Right lung (tissue), 2 donors: ENCODE measurements at regions not wholly inside any gene's neighbourhood (a gene's known extent, or its start where the extent isn't known, plus 50 kb on each side); places are given as distances from the start of the nearest gene placed in this dataset.
A peak's percentile ranks its signal among the peaks of the same experiment; 100 is the strongest.

Experiments
- DNase-seq, 2 donors: peaks; one replicate each; pipeline ENCODE4 v3.0.0-alpha.2; 2013

GRCh38 chr1:82284213-82284612 lies 483.5 kb downstream of the ADGRL2 start:
- no peak for DNase-seq

DNA sequence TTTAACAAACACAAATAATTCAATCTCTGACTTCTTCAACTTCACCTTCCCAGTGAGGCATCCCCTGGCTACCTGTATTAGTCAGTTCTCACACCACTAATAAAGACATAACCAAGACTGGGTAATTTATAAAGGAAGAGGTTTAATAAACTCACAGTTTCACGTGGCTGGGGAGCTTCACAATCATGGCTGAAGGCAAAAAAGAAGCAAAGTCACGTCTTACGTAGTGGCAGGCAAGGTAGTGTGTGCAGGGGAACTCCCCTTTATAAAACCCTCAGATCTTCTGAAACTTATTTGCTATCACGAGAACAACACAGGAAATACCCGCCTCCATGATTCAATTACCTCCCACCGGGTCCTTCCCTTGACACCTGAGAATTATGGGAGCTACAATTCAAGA lies 478.5 kb downstream of the ADGRL2 start:
- DNase-seq, result no peak

GRCh38 chr1:82273816-82274215 lies 473.1 kb downstream of the ADGRL2 start:
- DNase-seq, result no peak

DNA sequence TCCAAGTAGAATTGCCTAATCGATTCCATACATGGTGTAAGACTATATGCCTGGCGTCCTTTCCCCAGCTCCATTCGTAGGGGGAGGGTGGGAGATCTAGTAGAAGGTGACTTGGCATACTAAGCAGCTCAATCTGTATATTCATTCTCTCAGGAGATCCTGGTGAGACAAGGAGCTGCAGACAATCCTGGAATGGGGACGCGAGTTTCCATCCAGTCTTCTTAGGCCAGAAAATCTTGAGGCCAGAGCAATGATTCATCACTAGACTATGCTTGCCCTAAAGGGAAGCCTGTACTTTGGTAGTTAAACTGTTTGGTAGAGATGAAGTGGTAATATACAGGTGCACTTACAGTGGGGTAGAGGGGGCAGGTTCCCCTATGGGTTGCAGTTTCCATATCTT lies 468.7 kb downstream of the ADGRL2 start:
- no peak for DNase-seq

- DNase-seq, result no peak
Measured at GRCh38 chr1:82268826-82269225, 468.1 kb downstream of the ADGRL2 start.

GRCh38 chr1:82266351-82266750 lies 465.6 kb downstream of the ADGRL2 start:
- DNase-seq, result peak; percentile 49 to 53

GRCh38 chr1:82265436-82265835 lies 464.7 kb downstream of the ADGRL2 start:
- peak in 1 of 2 donors; percentile 39 for DNase-seq

- peak; percentile 88 to 91 for DNase-seq
Measured at GRCh38 chr1:82264802-82265201, 464.1 kb downstream of the ADGRL2 start.

DNA sequence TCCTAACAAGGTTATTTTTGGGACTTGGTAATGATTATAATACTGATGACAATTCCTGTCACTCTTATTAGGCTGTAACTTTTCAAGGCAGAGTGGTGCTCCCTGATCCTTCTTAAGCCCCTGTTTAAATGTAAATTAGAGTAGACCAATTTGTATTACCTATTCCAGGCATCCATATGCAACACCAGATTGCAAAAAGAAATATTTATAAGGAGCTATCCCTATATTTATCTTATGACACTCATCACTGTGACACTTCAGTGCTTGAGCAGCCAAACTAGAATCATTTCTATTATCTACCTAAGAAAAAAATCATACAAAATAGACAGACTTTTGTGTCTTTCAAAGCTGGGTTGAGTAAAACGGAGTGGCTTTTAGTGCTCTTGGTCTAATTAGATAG lies 462.7 kb downstream of the ADGRL2 start:
- no peak for DNase-seq

- DNase-seq, result no peak
Measured at GRCh38 chr1:82260666-82261065, 459.9 kb downstream of the ADGRL2 start.

DNA sequence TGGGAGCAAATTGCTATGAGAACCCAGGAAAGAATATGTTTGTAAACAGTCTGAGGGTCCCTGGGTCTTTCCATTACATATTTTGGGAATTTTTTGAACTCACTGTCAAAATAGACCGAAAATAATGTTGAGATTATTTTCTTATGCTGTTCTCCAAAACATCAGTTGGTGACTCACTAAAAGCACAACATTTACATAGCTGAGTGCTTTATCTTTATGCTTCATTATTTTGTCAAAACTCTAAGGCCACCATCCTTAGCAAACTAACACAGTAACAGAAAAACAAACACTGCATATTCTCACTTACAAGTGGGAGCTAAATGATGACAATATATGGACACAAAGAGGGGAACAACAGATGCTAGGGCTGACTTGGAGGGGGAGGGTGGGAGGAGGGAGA lies 459.3 kb downstream of the ADGRL2 start:
- no peak for DNase-seq

- no peak for DNase-seq
Measured at GRCh38 chr1:82258887-82259286, 458.2 kb downstream of the ADGRL2 start.

GRCh38 chr1:82246050-82246449 lies 445.3 kb downstream of the ADGRL2 start:
- DNase-seq, result no peak

DNA sequence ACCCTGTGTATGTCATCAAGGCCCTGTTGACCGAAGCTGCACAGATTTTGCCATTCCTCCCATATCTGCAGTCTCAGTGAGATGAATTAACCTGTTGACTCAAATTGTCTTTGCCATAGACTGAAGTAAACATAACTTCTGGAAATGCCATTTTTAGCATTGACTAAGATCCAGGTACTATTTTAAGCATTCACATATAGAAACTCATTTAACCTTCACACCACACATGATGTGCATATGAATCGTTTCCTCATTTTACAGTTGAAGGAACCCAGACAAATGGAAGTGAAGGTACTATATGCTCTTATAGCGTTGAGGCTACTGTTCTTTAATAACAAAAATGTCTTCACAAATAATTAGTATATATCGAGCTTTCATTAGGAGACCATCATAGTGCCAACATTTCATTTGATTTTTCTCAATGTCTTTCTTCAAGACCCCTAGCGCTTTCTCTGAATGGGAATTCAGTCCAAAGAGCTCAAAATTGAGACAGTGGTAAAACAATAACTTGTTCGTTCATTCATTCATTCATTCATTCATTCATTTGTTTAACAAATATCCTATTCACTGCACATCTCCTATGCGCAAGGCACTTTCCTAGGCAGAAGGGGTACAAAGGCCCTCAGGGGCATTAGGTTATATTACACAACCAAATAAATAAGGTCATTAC lies 444.7 kb downstream of the ADGRL2 start:
- DNase-seq, result no peak

DNA sequence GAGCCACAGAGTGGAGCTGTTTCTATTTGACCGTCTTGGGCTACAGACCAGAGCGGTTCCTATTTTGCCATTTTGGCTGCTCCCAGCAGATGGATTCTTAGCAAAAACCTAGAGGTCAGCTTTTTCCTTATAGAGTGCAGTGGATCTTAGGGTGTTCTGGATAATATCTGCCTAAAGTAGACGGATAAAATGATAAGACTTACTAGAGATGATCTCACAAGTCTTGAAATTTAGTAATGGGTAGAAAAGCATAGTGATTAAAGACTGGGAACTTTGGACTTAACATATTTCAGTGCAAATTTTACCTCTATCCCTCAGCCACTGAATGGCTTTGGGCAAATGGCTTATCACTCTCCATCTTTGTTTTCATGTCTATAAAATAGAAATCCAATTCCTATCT lies 439.8 kb downstream of the ADGRL2 start:
- DNase-seq, result no peak

DNA sequence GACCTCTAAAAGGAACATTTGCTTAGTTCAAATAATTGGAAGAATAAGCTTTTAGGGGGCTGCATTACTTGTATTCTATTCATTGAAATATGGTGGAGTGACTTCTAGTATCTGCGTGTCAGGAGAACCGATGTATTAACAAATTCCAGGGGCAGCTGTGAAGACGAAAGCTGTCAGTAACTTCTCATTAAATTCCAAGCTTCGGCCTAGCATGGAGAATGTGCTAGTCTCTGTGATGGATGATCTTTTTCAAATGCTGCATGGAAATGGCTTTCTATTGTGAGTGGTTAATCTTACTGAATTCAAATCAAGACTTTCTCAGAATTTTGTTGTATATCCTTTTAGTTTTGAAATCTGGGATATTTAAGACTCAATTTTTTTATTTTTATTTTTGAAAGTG lies 429.9 kb downstream of the ADGRL2 start:
- DNase-seq, result no peak

DNA sequence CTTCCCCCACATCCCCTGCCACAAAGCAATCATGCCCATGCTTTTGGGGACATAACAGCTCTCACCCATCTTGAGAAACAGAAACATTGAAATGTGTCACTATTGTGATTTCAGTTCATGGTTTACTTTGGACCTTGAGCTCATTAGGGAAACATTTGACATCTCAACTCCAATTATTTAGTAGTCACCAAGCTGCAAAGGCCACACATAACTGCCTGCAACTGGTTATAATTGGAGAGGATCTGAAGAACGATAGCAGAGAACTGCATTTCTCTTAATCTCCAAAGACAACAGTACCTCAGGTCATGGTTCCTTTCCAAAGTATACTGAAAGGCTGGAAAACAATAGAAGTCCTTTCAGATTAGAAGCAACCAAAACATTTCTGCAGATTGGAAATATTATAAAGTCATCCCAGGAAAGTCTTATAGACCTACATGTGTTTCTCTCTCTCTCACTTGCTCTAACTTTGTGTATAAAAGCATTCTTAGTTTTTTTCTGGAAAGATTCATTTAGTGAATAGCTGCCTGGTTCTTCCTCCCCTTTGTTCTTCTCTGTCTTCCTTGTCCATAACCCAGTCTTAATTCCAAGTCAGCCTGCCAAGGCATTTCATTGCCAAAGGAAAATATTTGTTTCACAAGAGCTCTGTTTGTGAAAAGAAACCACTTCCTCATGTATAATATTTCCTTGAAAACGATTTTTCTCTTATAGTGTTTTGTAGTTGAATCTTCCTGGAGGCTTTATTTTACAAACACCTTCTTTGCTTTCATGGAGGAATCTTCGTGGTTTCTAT lies 426.8 kb downstream of the ADGRL2 start:
- DNase-seq, result peak; percentile 36 to 37

- no peak for DNase-seq
Measured at GRCh38 chr1:82226186-82226505, 425.4 kb downstream of the ADGRL2 start.

DNA sequence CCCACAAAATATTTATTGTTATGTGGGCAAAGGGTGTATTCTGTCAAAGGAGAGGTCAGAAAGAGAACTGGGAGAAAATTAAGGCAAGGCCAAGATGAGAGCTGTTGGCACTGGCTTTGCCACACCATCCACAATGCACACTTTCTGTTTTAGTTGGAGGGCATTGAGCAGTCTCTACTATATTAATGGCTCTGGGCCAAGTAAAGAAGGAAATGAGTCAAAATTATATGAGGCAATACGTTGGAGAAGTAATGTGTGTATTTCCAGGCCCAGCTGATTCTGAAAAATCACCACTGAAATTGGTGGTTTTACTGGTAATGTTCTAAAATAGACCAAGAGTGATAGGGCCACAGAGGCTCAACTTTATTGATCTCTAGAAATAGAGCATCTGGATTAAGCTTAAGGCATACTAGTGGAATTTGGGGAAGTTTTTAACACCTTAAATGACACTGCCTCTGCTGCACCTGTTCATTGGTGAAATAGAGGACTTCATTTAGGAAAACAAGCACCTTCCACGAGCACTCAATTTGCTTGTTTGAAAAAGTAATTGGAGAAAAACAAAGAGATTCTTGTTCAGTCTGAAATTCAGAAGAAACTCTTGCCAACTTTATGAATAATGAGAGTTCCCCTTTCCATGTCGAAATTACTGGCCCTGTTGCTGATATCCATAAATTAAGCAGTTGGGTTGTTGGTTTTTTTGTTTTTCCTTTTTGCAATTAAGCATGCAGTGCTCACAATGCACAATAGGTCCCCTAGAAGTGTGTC lies 424.9 kb downstream of the ADGRL2 start:
- DNase-seq, result peak; percentile 28 to 32

DNA sequence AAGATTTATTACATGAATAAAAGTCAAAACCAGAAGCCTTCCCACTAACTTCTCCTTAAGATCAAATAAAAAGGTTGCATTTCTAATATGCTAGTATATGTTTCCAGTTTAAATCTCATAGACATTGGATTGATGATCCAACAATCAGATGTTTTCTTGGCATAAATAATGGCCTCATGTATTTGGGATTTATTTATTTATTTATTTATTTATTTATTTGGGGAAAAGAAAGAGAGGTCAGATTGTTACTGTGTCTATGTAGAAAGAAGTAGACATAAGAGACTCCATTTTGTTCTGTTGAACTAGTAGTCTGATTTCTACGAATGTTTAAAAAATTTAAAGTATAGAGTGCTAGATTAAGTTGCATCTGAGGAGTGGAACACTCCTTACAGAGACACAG lies 422.4 kb downstream of the ADGRL2 start:
- DNase-seq, result no peak

DNA sequence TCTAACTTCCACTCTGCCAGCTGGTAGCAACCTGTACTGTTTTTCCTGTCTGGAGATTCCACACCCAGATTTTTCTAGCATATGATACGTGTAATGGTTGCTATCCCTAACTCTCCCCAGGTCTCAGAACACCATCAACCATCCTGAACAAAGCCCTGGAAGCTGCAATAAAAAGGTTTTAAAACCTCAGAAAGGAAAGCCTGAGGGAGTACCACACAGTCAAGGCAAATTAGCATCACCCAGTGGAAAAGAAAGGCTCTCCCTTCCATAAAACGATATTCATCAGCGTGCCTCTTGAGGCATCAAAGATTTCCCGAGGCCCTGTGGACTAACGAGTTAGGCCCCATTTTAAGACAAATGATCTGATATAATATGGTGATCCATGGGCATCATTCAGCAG lies 421.0 kb downstream of the ADGRL2 start:
- DNase-seq, result no peak

DNA sequence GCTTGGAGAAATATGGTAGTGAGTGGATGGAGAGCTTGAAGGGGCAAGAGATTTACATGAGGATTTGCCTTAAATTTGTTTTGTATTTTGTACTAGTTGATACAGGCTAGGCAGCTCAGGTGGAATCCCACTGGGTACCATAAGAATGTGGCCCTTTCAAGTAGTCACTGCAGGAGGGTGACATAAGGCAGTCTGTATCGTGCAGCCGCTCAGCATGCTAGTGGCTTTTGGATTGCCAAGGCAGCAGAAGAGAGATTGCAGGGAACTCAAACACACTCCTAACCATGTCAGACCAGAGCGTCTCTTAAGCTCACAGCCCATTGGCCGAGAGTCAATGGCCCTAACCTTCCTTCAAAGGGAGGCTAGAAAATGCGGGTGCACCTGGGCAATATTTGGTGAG lies 420.0 kb downstream of the ADGRL2 start:
- no peak for DNase-seq

- DNase-seq, result no peak
Measured at GRCh38 chr1:82219841-82220240, 419.1 kb downstream of the ADGRL2 start.
